Stomach (tissue), 4 donors: ENCODE measurements at regions not wholly inside any gene's neighbourhood (a gene's known extent, or its start where the extent isn't known, plus 50 kb on each side); places are given as distances from the start of the nearest gene placed in this dataset.

Source experiments
- POLR2A ChIP-seq, 4 donors: fragments of 450-650 bp; IDR thresholded peaks; one replicate each; pipeline ENCODE4 v1.6.1; 2016; ENCODE audit warnings: antibody characterized with exemption in 4 of 4, control low read depth in 2 of 4, mild to moderate bottlenecking in 1 of 4, moderate library complexity in 1 of 4
- POLR2AphosphoS5 ChIP-seq, 3 donors: sonication (generic); formaldehyde crosslinking; IDR thresholded peaks; one replicate each; pipeline ENCODE4 v1.6.1; 2016; ENCODE audit warnings: antibody characterized with exemption in 3 of 3
- TF ChIP-seq, protein P1 (sequence below), 7 experiments: fragments of 450-650 bp in 4 of 7; fragments of 200-600 bp in 3 of 7; sonication (generic) in 3 of 7; IDR thresholded peaks; one replicate each; pipeline ENCODE4 v1.5.1; 2016 to 2019; ENCODE audit warnings: antibody characterized with exemption in 7 of 7, control low read depth in 2 of 7, mild to moderate bottlenecking in 1 of 7

DNA sequence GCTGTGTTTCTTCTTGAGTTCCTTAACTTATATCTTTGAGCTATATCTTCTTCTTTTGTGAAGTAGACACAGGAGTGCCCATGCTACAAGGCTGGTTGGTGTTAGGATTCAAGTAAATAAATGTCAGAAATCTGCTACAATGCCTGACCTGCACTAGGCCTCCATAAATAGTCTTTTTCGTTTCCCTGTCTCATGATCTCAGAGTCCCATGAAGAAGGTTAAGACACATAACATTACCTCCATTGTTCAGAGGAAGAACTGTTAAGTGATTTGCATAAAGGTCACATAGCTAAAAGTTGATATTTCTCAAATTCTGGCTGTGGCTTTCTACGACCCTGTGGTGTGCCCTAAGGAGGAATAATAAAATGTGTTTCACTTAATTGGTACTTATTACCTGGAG, 228.4 kb downstream of the KCNS3 start:
- TF ChIP-seq, protein P1, sequence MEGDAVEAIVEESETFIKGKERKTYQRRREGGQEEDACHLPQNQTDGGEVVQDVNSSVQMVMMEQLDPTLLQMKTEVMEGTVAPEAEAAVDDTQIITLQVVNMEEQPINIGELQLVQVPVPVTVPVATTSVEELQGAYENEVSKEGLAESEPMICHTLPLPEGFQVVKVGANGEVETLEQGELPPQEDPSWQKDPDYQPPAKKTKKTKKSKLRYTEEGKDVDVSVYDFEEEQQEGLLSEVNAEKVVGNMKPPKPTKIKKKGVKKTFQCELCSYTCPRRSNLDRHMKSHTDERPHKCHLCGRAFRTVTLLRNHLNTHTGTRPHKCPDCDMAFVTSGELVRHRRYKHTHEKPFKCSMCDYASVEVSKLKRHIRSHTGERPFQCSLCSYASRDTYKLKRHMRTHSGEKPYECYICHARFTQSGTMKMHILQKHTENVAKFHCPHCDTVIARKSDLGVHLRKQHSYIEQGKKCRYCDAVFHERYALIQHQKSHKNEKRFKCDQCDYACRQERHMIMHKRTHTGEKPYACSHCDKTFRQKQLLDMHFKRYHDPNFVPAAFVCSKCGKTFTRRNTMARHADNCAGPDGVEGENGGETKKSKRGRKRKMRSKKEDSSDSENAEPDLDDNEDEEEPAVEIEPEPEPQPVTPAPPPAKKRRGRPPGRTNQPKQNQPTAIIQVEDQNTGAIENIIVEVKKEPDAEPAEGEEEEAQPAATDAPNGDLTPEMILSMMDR (IDR thresholded peaks at IDR 0.05), result no peak
- TF ChIP-seq POLR2AphosphoS5 (IDR thresholded peaks at IDR 0.05) (no peak), POLR2A (IDR thresholded peaks at IDR 0.05) (no peak)
